ENCODE measurements at regions not wholly inside any gene's neighbourhood (a gene's known extent, or its start where the extent isn't known, plus 50 kb on each side); places are given as distances from the start of the nearest gene placed in this dataset.

- DNase-seq, result no peak
Measured at GRCh38 chr7:35498416-35498815, 196.5 kb downstream of the HERPUD2 start.

DNA sequence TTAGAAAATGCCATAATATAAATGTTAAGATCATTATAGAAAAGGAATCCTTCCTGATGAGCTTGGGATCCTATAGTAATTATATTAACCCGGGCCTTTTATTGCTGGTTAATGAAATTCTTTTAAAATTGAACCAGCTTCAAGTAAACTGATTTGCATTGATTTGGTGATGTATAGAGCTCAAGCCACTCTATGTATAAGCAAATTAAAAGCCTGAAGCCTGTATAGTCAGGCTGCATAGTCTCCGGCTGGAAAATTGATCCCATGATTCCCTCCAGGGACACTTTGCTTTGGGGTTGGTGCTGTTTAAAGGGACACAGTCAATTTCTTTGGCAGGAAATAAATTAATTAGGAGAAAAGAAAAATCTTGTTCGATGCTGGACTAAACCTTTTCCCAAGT is 199.1 kb downstream of the HERPUD2 start:
- no peak for DNase-seq

GRCh38 chr7:35495377-35495776 is 199.6 kb downstream of the HERPUD2 start:
- DNase-seq, result no peak

DNA sequence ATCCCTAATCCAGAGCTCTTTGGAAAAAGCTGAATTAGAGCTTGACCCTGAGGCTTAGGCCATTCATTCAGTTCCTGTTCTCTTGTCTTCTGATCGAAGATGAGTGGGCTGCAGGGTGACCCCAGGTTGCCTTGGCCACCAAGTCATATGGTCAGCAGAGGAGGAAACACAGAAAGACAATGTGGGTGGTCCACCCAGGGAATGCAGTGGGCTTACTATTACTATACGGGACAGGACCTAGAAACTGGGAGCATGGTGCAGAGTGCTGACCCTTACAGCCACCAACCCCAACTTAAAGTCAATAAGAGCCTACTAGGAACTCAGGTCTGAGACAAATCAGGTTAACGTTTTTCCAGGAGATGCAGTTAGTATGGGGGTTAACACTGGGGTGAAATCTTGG is 200.5 kb downstream of the HERPUD2 start:
- DNase-seq, result no peak

DNA sequence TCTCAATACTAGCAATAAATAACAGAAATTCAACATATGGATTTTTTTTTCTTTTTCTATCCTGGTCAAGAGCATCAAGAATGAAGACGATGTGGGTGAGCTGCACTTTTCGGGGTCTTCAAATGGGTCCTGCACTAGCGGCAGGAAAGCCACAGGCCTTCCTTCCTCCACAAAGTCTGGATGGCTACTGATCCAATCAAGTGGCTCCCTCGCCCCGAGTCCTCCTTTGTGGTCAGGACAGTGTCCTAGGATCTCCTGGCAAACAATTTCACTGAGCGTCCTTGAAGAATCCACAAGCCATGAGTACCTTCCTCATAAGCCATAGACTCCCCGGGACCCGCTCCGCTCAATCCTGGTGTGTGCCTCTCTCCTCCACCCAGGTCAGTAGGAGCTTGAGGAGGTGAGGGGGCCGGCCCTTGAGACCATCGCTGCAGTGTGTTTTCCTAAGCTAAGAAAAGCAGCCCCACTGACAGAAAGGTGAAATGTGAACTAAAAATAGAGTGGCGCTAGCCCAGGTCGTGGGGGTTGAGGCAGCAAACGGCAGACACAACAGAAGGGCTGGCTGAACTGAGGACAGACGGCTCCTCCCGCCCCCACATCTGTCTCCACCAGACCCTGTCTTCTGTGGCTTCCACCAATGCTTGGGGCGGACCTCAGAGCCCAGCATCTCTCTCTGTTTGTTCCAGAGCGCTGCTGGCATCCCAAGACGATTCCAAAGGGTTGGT is 202.3 kb downstream of the HERPUD2 start:
- DNase-seq, result no peak

GRCh38 chr7:35491233-35491632 is 203.7 kb downstream of the HERPUD2 start:
- DNase-seq, result no peak

- DNase-seq, result no peak
Measured at GRCh38 chr7:35487841-35488240, 207.1 kb downstream of the HERPUD2 start.

GRCh38 chr7:35487402-35487801 is 207.5 kb downstream of the HERPUD2 start:
- no peak for DNase-seq

- no peak for DNase-seq
Measured at GRCh38 chr7:35485436-35485835, 209.5 kb downstream of the HERPUD2 start.

GRCh38 chr7:35483568-35483967 is 211.4 kb downstream of the HERPUD2 start:
- no peak for DNase-seq

GRCh38 chr7:35482231-35482630 is 212.7 kb downstream of the HERPUD2 start:
- DNase-seq, result no peak

GRCh38 chr7:35480806-35481205 is 214.1 kb downstream of the HERPUD2 start:
- no peak for DNase-seq

DNA sequence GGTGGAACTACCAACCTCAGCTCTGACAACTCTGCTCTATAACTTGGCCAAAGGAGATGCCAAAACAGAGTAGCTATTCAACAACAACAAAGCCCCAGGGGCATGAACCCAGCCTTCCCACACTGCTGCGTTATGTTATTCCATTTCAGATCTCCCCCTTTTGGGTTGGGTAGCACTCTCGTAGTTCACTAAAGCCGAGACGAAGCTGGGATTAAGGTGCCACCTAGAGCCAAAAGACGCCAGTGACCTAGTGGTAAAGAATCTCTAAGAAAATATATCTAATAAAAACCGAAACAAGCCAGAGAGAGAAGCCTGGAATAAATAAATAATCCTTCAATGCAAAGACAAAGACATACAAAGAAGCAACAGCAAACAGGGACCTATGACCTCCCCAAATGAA is 217.3 kb downstream of the HERPUD2 start:
- DNase-seq, result no peak

- DNase-seq, result no peak
Measured at GRCh38 chr7:35474100-35474499, 220.2 kb upstream of the TBX20 start.

GRCh38 chr7:35468606-35469005 is 214.7 kb upstream of the TBX20 start:
- no peak for DNase-seq

DNA sequence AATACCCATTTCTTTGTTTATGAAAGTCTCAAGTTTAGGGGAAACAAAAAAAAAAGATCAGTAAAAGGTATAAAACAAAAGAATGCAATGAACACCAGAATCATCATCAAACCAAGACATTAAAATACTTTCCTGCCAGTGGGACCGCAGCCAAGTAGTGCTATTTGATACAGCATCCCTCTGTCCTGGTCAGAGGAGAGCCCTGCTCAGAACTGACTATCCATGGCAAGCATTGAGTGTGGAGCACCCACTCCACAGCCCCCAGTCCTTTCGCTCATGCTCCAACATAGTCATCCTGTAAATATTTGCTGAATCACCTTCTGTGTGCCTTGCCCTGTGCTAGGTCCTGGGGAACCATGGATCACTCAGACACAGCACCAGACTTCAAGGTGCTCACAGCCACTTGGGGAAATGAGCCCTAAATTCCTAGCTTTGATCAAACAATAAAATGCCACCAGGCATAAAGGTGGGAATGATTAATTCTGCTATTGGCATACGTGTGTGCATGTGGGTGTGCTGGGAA is 213.6 kb upstream of the TBX20 start:
- DNase-seq, result no peak

DNA sequence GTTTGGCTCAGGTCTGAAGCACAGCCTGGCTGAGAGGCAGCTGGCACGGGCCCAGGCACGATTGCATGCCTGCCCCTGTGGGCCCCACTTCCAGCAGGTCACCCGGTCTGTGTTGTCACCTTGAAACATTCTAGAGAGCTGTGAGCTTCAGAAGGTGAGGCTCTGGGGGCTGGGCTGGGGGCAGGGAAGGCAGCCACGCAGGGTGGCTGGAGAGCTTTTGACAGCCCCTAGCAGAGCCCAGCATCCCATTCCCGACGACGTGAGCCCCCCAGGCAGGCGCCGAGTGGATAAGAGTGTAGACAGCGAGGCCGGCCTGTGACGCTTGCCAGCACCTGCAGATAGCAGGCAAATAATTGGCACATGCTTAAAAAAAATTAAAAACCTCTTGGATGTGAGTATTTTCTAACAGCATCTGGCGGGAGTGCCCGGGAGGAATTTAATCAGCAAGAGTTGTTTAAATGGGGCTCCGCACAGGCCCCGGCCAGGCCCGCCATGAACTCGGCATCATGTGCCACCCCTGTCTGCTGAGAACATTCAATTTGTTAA is 212.0 kb upstream of the TBX20 start:
- DNase-seq, result no peak

- DNase-seq, result no peak
Measured at GRCh38 chr7:35463751-35464150, 209.9 kb upstream of the TBX20 start.

- no peak for DNase-seq
Measured at GRCh38 chr7:35463176-35463700, 209.3 kb upstream of the TBX20 start.

GRCh38 chr7:35454575-35455385 is 200.9 kb upstream of the TBX20 start:
- no peak for DNase-seq

DNA sequence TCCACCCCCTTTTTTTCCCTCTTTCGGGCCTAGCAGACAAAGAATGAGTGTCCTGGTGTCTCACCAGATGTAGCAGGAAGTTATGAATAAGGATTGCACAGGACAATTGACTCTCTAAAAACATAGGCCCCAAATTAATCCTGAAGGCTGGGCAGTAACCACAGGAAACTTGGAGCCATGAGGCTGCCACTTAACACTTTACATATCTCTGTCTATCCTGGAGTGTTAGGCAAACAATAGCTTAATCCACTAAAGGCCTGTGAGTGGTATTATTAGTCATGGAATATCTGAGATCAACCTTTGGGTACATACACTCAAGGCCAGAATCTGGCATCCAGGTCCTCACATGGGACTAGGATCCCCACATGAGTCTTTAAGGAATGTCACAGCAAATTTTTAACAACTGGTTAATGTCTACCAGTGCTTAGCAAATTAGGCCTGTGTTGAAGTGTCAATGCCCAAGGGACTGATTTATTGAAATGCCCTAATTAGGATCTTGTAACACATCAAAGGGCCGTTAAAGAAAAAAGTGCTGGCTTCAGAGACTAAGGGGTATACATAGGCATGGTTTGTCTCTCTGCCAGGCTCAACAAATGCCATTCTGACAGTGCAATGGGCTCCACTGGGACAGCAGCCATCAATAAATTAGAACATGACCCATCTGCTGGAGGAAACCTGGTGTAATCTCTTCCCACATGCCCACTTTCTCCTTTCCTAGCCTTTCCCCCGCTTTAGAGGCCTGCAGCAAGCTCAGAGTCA is 196.7 kb upstream of the TBX20 start:
- DNase-seq, result no peak

DNA sequence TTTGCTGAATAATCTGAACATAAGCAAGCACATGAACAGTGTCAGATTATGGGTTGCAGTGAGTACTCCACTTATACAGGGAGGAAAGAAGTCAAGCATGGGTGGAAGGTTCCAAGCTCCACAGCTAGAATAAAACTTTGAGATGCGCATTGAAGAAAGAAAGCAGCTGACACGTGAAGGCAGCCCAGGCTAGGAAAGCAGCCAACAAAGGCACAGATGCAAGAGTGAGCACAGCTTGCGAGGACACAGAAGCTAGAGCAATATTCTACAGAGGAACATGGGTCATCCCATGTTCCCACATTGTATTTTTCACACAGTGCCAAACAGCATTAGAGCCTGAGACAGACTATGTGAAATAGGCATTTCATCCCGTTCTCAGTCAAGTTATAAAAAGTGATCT is 194.6 kb upstream of the TBX20 start:
- no peak for DNase-seq

DNA sequence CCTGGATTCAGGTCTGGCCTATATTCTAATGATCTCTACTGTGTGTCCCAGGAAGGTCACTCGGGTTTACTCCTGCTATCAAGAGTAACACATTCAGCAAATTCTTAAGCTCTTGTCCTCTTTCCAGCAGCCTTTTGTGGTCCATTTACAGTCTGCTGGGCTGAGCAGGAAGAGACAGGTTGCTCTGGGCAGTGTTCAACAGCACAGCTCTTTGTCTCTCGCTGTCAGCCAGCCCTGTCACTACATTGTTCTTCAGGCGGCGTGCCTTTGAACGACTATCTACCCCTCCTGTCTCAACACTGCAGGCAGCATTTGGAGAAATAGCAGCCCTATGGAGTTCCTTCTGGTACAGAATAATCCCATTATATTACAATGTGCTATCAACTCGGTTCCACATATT is 192.2 kb upstream of the TBX20 start:
- DNase-seq, result no peak

Measured in CD4-positive, alpha-beta T cell treated with Interleukin-15 for 1 hour (primary cell).